ENCODE measurements at regions not wholly inside any gene's neighbourhood (a gene's known extent, or its start where the extent isn't known, plus 50 kb on each side); places are given as distances from the start of the nearest gene placed in this dataset.

DNA sequence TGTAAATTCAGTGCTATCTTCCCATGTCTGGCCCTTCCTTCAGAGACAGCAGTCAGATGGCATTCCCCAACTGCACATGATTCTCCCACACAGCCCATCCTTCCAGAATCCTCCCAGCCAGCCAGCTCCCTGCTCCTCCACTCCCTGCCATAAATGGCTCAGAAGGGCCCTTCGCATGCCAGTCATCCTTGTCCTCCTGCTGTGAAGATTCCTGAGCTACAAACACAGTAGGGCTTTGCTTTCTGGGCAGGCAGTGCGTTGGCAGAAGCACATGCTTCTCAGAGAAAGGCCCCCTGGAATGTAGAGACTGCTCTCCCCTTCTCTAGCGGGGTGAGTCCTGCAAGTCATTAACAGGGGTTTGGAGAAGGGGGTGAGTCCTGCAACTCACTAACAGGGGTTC lies 71.9 kb downstream of the TEX51 start:
- TF ChIP-seq FOS (IDR thresholded peaks at IDR 0.05; ENCODE audit: borderline replicate concordance, insufficient read depth, low read length) (no peak), POLR2AphosphoS5 (IDR thresholded peaks at IDR 0.05; ENCODE audit: insufficient read depth, low read depth, low read length) (no peak), POLR2A (IDR thresholded peaks at IDR 0.05; ENCODE audit: low read depth, low read length) (no peak), JUN (IDR thresholded peaks at IDR 0.05; ENCODE audit: borderline replicate concordance, insufficient read depth, insufficient read length, low read depth) (no peak), GATA2 (IDR thresholded peaks at IDR 0.05; ENCODE audit: insufficient read depth, insufficient read length, low read depth, low read length) (no peak), MYC (IDR thresholded peaks at IDR 0.05; ENCODE audit: low read depth, low read length) (no peak), EZH2 (IDR thresholded peaks at IDR 0.05; ENCODE audit: borderline replicate concordance, low read depth, low read length, severe bottlenecking) (no peak)
- TF ChIP-seq, protein P1, sequence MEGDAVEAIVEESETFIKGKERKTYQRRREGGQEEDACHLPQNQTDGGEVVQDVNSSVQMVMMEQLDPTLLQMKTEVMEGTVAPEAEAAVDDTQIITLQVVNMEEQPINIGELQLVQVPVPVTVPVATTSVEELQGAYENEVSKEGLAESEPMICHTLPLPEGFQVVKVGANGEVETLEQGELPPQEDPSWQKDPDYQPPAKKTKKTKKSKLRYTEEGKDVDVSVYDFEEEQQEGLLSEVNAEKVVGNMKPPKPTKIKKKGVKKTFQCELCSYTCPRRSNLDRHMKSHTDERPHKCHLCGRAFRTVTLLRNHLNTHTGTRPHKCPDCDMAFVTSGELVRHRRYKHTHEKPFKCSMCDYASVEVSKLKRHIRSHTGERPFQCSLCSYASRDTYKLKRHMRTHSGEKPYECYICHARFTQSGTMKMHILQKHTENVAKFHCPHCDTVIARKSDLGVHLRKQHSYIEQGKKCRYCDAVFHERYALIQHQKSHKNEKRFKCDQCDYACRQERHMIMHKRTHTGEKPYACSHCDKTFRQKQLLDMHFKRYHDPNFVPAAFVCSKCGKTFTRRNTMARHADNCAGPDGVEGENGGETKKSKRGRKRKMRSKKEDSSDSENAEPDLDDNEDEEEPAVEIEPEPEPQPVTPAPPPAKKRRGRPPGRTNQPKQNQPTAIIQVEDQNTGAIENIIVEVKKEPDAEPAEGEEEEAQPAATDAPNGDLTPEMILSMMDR (IDR thresholded peaks at IDR 0.05; ENCODE audit: extremely low read depth in 1 of 2, insufficient read depth in 1 of 2, low read depth in 1 of 2, low read length in 2 of 2): no peak
- TF ChIP-seq, protein P2, sequence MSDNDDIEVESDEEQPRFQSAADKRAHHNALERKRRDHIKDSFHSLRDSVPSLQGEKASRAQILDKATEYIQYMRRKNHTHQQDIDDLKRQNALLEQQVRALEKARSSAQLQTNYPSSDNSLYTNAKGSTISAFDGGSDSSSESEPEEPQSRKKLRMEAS (IDR thresholded peaks at IDR 0.05; ENCODE audit: insufficient read depth, insufficient read length): no peak
- peaks cover 11% of the 10 kb centered on the region in 2 experiments for H3K27me3 ChIP-seq (ENCODE audit: control insufficient read depth in 2 of 2, insufficient read depth in 2 of 2, low read length in 2 of 2)
- no peaks in the 10 kb centered on the region for H4K20me1 ChIP-seq (replicated peaks; ENCODE audit: control insufficient read depth, extremely low read depth, insufficient read depth, low read length)
- DNase-seq (ENCODE audit: low read depth, low spot score): no peak
- no TSS peak for BruUV-seq (replicated peaks)
- H2AFZ ChIP-seq (ENCODE audit: low read depth, low read length): no peak overlapping the region
- no peak overlapping the region for H3K4me3 ChIP-seq (replicated peaks in 1 of 3; ENCODE audit: insufficient read depth in 1 of 3, low read depth in 1 of 3, low read length in 3 of 3)
- H3K9me3 ChIP-seq (replicated peaks; ENCODE audit: control insufficient read depth, insufficient read depth, low read length): no peaks in the 10 kb centered on the region
- H3K4me1 ChIP-seq (ENCODE audit: control insufficient read depth, extremely low read depth, insufficient read depth, low read length): no peaks in the 10 kb centered on the region
- no peak overlapping the region for H3K27ac ChIP-seq (ENCODE audit: insufficient read depth, low read depth, low read length)
- no peak overlapping the region for H3K9ac ChIP-seq (replicated peaks; ENCODE audit: extremely low read depth, insufficient read depth, low read length)
- no peaks in the 10 kb centered on the region for H3K36me3 ChIP-seq (ENCODE audit: control insufficient read depth in 2 of 2, extremely low read depth in 1 of 2, insufficient read depth in 2 of 2, low read length in 2 of 2)
- no peaks in the 10 kb centered on the region for H3K79me2 ChIP-seq (ENCODE audit: control insufficient read depth, insufficient read depth, low read length)
- dilution Hi-C loops (cut with MboI; ENCODE audit: extremely low pct_ligation_motif_present, low sequenced_read_pairs) (no loop called here), intact Hi-C loops (cut with micrococcal nuclease) (no loop called here)
- ChIA-PET POLR2A (no interaction called here), CTCF (interaction anchor here (1.0 kb wide), 1 partner anchor 79 kb away, joined by 3 read pairs; no protein-coding TSS in a partner anchor)
- FAIRE-seq: no peak
- H3K9me1 ChIP-seq (replicated peaks; ENCODE audit: control insufficient read depth, extremely low read depth, insufficient read depth, low read length): no peaks in the 10 kb centered on the region
- no peak overlapping the region for H3K4me2 ChIP-seq (ENCODE audit: insufficient read depth, low read length)
